ENCODE measurements at regions not wholly inside any gene's neighbourhood (a gene's known extent, or its start where the extent isn't known, plus 50 kb on each side); places are given as distances from the start of the nearest gene placed in this dataset.

DNA sequence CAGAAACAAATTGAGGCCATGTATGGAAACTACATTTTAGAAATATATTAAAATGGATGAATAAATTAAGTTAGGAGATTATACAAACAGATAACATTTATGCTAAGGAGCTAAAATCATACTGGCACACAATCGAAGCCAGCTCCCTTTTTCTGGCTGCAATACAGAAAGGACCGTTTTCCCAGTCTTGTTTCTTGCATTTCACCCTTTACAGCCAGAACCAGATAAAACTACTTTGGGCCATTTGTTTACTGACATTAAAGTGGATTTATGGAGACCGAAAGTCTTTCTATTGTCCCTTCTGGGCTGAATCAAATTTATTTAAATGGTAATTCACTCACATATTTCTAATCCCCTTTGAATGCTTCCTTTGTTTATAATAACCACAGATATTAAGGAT, 50.1 kb upstream of the CNTN3 start:
- no peaks in the 10 kb centered on the region for H3K36me3 ChIP-seq (ENCODE audit: control insufficient read depth in 2 of 2, extremely low read depth in 1 of 2, insufficient read depth in 2 of 2, low read length in 2 of 2)
- H3K4me2 ChIP-seq (ENCODE audit: insufficient read depth, low read length): no peak overlapping the region
- H3K4me1 ChIP-seq (ENCODE audit: control insufficient read depth, extremely low read depth, insufficient read depth, low read length): no peaks in the 10 kb centered on the region
- BruUV-seq (replicated peaks): no TSS peak
- ChIA-PET POLR2A (no interaction called here), CTCF (no interaction called here)
- no peak overlapping the region for H3K4me3 ChIP-seq (replicated peaks in 1 of 3; ENCODE audit: insufficient read depth in 1 of 3, low read depth in 1 of 3, low read length in 3 of 3)
- H4K20me1 ChIP-seq (replicated peaks; ENCODE audit: control insufficient read depth, extremely low read depth, insufficient read depth, low read length): no peaks in the 10 kb centered on the region
- H3K27me3 ChIP-seq (ENCODE audit: control insufficient read depth in 2 of 2, insufficient read depth in 2 of 2, low read length in 2 of 2): no peaks in the 10 kb centered on the region
- dilution Hi-C loops (cut with MboI; ENCODE audit: extremely low pct_ligation_motif_present, low sequenced_read_pairs): no loop called here
- no peak for DNase-seq (ENCODE audit: low read depth, low spot score)
- no peak overlapping the region for H2AFZ ChIP-seq (ENCODE audit: low read depth, low read length)
- H3K9me3 ChIP-seq (replicated peaks; ENCODE audit: control insufficient read depth, insufficient read depth, low read length): no peaks in the 10 kb centered on the region
- no peaks in the 10 kb centered on the region for H3K79me2 ChIP-seq (ENCODE audit: control insufficient read depth, insufficient read depth, low read length)
- H3K9me1 ChIP-seq (replicated peaks; ENCODE audit: control insufficient read depth, extremely low read depth, insufficient read depth, low read length): no peaks in the 10 kb centered on the region
- TF ChIP-seq POLR2A (IDR thresholded peaks at IDR 0.05; ENCODE audit: low read depth, low read length) (no peak), GATA2 (IDR thresholded peaks at IDR 0.05; ENCODE audit: insufficient read depth, insufficient read length, low read depth, low read length) (no peak), EZH2 (IDR thresholded peaks at IDR 0.05; ENCODE audit: borderline replicate concordance, low read depth, low read length, severe bottlenecking) (no peak), POLR2AphosphoS5 (IDR thresholded peaks at IDR 0.05; ENCODE audit: insufficient read depth, low read depth, low read length) (no peak), MYC (IDR thresholded peaks at IDR 0.05; ENCODE audit: low read depth, low read length) (no peak), JUN (IDR thresholded peaks at IDR 0.05; ENCODE audit: borderline replicate concordance, insufficient read depth, insufficient read length, low read depth) (no peak), FOS (IDR thresholded peaks at IDR 0.05; ENCODE audit: borderline replicate concordance, insufficient read depth, low read length) (no peak)
- TF ChIP-seq, protein P1, sequence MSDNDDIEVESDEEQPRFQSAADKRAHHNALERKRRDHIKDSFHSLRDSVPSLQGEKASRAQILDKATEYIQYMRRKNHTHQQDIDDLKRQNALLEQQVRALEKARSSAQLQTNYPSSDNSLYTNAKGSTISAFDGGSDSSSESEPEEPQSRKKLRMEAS (IDR thresholded peaks at IDR 0.05; ENCODE audit: insufficient read depth, insufficient read length): no peak
- TF ChIP-seq, protein P2, sequence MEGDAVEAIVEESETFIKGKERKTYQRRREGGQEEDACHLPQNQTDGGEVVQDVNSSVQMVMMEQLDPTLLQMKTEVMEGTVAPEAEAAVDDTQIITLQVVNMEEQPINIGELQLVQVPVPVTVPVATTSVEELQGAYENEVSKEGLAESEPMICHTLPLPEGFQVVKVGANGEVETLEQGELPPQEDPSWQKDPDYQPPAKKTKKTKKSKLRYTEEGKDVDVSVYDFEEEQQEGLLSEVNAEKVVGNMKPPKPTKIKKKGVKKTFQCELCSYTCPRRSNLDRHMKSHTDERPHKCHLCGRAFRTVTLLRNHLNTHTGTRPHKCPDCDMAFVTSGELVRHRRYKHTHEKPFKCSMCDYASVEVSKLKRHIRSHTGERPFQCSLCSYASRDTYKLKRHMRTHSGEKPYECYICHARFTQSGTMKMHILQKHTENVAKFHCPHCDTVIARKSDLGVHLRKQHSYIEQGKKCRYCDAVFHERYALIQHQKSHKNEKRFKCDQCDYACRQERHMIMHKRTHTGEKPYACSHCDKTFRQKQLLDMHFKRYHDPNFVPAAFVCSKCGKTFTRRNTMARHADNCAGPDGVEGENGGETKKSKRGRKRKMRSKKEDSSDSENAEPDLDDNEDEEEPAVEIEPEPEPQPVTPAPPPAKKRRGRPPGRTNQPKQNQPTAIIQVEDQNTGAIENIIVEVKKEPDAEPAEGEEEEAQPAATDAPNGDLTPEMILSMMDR (IDR thresholded peaks at IDR 0.05; ENCODE audit: extremely low read depth in 1 of 2, insufficient read depth in 1 of 2, low read depth in 1 of 2, low read length in 2 of 2): no peak
- FAIRE-seq: no peak
- H3K9ac ChIP-seq (replicated peaks; ENCODE audit: extremely low read depth, insufficient read depth, low read length): no peak overlapping the region
- intact Hi-C loops (cut with micrococcal nuclease): no loop called here
- H3K27ac ChIP-seq (ENCODE audit: insufficient read depth, low read depth, low read length): no peak overlapping the region
